NCI-H1694 treated with DMSO at 0.1 percent for 48 hours (cell line): ENCODE measurements at regions not wholly inside any gene's neighbourhood (a gene's known extent, or its start where the extent isn't known, plus 50 kb on each side); places are given as distances from the start of the nearest gene placed in this dataset.

Source experiments
- DNase-seq: peaks from one replicate; lab custom pipeline; 2025; lab: John Stamatoyannopoulos, UW

DNA sequence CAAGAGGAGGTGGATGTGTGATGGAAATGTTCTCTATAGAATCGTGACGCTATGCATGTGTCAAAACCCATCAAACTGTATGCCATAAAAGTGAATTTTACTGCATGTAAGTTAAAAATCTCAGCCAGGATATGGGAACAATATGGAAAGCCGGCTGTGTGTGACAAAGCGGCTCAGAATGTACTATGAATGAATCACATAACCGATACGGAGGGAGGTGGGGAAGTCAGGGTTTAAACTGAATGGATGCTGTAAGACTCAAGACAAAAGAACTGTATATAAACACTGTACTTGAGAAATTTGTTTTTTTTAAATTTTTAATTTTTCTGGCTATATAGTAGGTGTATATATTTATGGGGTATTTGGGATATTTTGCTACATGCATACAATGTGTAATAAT, 111.6 kb upstream of the PDE4B start:
- DNase-seq: no peak

DNA sequence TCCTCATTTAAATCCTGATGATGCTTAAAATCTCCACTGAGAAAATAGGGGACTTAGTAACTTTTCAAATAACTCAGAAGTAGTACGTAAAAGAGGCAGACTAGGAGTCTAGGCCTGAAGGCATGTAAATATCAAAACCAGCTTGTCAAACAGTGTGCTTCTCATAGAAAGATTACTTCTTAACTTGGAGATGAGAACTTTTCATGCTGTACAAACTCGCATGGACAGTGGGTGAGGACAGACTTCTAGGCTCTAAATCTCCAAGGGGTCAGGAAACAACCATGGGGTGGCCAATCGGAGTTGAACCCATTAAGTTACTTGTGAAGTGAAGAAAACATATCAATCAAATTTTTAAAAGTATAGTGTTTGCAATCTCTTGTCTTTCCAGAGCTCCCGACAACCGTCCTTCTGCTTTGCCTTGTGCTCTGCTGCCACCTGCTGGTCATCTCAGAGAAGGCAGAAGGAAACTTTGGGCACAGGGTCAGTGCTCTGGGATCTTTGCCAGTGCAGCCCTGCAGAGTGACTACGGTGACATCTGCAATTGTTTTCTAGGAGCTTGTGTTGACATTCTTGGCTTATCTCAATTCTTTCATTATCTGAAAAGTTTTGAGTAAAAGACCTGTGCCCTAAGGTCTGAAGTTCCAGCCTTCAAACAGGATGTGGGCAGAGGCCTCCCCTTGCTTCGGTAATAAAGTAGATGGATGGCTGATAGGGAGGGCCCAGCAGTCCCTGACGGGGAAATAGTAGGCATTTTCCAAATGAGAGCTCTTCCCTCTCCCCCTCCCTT, 105.1 kb upstream of the PDE4B start:
- peak; percentile 63 for DNase-seq

DNA sequence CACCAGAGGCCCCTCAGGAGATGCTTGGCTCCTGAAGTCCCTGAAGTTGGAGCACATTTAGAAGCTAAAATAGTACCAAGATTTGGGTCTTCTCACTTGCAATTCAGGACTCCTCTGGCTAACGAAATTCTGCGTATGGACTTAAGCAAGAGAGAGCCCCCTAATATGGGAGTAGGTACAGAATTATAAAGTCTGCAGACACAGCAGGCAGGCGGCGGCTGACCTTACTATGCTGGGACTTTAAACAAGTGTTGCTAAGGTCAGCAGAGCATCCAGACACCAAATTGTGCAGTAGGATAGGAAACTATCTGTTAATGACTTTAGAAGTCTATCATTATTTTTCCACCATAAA, 104.5 kb upstream of the PDE4B start:
- no peak for DNase-seq

DNA sequence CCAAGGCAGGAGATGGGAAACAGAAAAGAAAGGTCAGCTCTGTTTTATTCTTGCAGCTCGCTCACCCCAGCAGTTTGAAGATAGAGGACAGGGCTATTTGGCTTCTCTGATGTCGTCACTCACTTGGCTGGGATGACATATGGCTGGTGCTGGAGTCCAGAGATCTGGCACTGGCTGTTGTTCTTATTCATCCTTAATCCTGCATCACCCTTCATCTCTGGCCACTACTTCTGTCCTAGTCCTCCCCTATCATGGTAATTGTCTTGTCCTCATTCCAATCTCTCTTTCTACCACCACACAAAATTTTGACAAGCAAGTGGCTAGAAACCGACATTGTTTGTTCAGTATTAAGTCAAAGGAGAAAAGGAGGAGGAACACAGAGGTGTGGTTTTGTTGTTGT, 103.8 kb upstream of the PDE4B start:
- no peak for DNase-seq

DNA sequence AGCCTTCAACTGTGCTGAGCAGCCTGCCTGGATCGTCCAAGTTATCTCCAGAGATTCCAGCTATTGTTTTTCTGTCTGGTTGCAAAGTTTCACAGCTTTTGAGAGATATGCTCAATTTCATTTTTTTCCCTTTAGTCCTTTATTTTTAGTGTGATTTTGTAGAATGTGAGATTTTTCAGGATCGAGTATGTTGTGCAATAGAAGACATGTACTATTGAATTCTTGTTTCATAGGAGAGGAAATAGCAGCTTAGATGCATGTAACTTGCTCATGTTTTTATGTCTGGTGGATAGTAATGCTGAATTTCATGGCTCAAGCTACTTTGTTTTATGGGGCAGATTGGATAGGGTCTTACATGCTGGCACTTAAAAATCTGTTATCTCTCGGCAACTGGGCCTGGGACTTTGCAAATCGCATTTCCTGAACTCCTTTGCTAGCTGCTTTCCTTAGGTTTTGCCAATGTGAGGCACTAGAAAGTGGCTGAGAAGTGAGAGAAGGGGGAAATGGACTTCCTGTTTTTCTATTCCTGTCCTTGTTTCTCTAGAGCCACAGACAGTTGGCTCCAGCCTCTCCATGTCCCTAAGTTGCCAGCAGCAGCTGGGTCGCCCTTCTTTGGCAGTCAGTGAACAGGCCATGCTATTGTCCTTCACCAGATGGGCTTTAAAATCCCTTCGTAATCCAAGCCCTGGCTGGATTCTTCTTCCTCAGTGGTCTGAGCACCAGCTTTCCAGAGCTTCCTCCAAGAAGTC, 101.4 kb upstream of the PDE4B start:
- no peak for DNase-seq

DNA sequence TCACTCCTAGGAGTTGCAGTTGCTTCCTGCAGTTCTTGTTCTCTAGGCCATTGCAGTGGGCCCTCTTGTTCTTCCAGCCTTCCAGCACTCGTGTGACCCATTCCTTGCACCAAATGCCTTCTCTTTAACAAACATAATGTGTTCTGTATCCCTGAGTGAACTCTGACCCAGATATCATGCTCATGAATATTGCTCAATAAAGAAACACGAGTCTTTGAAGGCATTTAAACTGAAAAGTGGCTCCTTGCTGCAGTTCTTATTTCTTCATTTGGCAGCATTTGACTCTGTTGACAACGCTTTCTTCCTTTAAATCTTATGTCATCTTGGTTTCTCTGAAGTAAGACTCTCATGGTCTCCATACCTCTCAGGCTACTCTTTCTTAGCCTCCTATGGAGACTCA, 100.7 kb upstream of the PDE4B start:
- DNase-seq: no peak

DNA sequence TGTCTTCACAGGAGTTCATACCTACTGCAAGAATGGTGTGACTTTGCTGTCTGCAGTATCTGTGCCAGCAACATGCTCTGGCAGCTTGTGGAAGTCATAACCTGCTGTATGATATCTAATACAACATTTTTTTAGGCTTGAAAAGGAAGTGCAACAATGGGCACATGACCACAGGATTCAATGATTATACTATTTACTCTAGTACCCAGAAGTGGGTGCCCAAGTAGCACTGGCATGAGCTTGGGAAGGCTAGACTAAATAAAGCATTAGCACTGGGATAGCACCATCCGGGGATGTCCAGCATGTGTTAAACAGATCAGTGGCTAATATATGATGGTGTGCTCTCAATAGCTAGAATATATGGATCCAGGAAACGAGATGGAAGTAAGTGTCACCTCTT, 98.6 kb upstream of the PDE4B start:
- DNase-seq: no peak

DNA sequence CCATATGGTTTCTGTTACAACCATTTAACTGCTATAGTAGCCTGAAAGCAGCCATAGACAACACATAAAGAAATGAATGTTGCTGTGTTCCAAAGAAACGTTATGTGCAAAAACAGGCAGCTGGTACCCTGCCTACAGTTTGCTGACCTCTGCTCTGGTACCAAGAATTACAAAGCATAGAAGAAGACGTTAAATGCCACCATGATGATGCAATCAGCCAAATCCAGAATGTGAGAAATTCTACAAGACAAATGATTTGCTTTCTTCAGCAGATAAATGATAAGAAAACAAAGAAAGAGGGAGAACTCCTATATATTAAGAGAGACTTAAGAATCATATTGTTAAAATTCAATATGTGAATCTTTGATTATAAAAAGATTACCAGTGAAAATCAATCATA, 97.8 kb upstream of the PDE4B start:
- DNase-seq: no peak

DNA sequence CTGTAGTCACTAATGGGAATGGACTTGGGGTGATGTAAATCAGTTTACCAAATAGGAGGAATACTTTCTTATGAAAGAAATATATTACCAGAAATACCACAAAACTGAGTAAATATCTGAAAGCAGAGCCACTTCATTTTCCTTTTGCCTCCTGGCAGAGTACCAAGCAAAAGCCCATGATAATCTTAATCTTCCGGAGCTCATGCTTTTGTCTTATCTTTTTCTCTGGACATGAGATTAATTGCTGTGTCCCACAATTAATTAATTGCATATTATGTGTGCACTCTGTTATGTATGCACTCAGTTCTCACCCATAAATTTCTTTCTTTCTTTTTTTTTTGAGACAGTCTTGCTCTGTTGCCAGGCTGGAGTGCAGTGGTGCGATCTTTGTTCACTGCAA, 94.1 kb upstream of the PDE4B start:
- no peak for DNase-seq

DNA sequence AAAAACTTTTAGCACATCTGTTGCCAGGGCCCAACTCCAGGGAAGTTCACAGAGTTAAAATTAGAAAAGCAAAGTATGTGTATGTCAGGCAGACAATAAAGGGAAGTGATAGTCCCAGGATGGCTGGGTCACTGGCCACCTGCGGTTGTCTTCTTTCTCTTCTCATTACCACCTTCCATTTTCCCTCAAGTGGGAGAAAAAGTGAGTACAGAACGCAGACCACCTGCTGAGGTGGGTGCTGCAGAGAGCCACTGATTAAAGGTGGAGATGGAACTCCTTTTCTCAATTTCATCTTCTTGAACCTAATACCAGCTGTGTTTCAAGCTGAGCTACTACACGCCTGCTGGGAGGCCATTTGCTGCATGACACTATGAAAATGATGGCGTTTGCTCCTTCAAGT, 88.8 kb upstream of the PDE4B start:
- no peak for DNase-seq

DNA sequence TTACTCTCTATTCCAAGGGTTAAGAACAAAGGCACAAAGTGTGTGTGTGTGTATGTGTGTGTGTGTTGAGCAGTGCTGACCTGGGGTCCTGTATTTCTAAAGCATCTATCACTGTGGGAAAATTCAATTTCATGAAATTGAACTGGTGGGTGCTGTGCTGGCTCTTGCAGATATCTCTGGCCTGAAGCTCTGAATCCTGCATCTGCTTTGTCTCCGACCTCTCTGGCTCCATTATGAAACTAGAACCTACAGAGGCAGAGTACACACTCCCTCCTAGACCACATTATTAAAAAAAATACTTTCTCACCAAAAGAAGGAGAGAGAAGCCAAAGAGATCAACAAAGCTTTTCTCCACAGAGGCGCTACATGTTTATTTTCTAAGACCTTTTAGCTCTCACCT, 88.4 kb upstream of the PDE4B start:
- no peak for DNase-seq

DNA sequence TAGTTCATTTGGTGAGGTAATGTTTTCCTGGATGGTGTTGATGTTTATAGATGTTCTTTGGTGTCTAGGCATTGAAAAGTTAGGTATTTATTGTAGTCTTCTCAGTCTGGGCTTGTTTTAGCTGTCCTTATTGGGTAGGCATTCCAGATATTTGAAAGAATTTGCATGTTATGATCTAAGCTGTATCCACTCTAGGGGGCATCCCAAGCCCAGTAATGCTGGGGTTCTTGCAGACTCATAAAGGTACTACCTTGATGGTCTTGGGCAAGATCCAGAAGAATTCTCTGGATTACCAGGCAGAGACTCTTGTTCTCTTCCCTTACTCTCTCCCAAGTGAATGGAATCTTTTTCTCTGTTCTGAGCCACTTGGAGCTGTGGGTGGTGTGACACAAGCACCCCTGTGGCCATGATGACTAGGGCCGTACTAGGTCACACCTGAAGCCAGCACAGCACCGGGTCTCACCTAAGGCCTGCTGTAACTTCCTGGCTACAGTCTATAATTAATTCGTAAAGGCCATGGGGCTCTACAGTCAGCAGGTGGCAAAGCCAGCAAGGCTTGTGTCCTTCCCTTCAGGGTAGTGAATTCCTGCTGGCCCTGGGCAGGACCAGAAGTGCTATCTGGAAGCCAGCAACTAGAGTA, 74.8 kb upstream of the PDE4B start:
- DNase-seq: peak; percentile 2

DNA sequence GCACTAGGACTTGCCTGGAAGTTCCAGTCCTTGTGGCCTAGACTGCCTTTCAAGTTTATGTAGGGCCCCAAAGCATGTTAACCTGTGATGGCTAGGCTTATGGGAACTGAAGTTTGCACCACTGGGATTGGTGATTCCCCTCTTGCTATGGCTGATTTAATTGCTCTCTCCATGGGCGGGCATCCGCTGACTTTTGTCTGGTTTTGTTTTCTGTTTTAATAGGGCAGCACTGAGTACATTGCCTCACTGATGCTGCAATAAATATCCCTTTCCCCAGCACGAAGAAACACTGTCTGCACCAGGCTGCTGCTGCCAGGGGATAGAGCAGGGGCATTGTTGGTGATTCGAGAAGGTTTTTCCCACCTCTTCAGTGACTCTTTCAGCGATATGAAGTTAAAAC, 73.3 kb upstream of the PDE4B start:
- DNase-seq: no peak

DNA sequence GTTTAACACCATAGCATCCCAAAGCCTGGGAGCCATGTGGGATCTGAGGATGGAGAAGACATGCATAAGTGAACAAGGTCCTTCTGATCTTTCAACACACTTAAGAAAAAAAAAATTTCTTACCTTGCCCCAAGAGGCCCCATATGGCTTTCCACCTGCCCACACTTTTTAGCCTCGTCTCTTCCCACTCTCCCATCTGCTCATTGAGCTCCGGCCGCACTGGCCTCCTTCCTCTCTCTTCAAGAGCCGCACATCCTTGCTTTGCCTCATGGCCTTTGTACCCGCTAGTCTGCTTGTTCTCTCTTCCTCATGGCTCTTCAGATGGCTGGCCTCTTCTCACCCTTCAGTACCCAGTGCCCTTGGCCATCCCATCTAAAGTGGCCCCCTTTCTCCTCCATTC, 70.2 kb upstream of the PDE4B start:
- no peak for DNase-seq

DNA sequence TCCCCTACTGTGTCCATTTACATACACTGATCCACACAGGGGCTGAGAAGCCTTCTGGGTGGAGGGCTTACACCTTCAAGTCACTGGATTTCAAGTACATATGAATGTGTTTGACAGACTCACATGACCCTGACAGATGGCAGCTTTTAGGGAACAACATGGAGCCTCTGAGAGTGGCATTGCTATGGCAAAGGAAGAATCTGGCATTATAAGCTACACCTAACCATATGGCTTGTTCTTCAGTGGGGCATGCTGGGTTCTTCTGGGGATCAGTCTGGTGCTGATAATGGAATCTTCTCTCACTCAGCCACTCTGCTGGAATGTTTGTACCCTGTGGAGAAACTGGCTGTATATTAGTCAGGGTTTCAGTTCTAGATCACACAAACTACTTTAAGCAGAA, 68.5 kb upstream of the PDE4B start:
- DNase-seq: peak; percentile 12

DNA sequence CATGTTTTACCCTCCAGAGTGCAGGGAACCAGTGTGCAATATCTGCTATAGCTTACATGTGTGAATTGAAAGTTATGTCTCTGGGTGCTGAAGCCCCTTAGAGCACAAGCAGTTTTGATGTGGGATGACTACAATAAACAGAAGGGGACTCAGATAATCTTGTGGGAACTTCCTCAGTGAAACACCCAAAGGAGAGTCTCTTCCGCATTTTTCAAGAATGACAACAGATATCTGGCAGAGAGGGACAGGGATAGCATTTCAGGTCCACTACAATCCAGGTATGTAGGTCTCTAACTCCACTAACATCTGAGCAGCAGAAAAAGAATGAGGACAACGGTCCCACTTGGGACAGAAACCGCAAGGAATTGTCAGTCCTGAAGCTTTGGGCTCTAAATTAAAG, 67.6 kb upstream of the PDE4B start:
- no peak for DNase-seq

DNA sequence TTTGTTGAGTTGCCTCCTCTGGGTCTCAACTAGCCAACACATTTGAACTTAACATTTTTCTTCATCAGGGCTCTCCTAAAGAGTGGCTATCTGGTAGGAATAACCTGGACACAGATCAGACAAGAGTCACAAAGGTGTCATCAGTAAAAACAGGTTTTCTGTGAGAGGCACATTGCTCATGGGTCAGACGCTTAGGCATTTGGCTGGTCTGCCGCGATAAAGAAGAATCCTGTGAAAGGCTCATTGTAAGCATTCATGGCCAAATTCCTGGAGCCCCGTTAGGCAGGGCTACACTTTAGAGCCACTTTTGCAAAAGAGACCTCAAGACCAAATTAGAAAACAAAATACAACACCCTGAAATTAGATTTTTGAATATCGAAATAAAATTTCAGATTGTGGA, 64.2 kb upstream of the PDE4B start:
- DNase-seq: no peak

DNA sequence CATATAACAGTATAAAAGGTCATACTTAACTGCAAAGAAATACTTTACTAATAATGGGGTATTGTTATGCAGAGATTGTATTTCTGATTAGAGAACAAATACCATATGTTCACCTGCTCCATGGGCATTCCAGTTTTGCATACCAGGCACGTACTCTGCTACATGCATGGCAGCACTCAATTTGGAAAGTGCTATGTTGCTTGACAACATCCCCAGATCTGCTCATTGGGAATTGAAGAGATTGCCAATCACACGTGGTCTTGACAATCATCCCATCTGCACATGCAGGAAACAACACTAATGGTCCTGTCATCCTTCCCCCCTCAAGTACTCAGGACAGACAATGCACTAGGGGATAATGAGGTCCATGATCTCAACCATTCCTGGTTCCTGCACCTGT, 63.4 kb upstream of the PDE4B start:
- no peak for DNase-seq

DNA sequence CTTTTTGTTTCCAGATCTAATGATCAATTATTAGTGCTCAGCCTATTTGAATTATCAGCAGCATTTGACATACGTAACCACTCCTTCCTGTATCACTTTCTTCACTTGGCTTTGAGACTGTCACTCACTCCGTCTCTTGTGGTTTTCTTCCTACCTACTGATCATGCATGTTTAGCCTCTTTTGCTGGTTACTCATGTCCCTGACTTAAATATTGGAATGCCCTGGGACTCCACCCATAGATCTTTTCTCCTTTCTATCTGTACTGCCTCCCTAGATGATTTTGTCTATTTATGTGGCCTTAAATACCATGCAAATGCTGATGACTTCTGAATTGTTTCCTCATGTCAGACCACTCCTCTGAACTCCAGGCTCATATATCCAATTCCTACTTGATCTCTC, 57.7 kb upstream of the PDE4B start:
- no peak for DNase-seq

DNA sequence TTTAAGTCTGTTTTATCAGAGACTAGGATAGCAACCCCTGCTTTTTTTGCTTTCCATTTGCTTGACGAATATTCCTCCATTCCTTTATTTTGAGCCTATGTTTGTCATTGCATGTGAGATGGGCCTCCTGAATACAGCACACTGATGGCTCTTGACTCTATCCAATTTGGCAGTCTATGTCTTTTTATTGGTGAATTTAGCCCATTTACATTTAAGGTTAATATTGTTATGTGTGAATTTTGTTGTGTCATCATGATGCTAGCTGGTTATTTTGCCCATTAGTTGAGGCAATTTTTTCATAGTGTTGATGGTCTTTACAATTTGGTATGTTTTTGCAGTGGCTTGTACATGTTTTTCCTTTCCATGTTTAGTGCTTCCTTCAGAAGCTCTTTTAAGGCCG, 50.7 kb upstream of the PDE4B start:
- DNase-seq: no peak
